ENCODE measurements at regions not wholly inside any gene's neighbourhood (a gene's known extent, or its start where the extent isn't known, plus 50 kb on each side); places are given as distances from the start of the nearest gene placed in this dataset.

DNA sequence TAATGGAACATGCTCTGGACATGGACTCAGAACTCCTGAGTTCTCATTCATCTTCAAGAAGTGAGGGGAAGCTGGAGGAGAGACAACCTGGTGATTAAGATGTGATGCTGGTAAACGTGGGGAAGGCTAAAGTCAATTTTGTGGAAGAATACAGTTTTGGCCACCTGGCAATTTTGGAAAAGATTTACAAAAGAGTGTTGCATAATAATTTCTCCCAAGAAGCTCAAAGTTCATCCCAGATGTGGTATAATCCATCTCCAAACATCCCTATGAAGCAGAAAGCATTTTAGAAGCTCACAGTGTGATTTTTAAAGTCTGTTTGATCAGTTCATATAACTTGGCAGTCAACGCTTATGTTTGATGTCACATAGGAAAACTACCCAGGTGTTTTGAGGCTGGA is 208.7 kb downstream of the LMX1A start:
- no peaks in the 10 kb centered on the region for H3K4me1 ChIP-seq (ENCODE audit: insufficient read depth, low read length)
- no peak overlapping the region for H3K9ac ChIP-seq (ENCODE audit: low read depth, low read length)
- no peaks in the 10 kb centered on the region for H3K36me3 ChIP-seq (ENCODE audit: insufficient read depth, low read length)
- H3K9me3 ChIP-seq (ENCODE audit: control insufficient read depth, insufficient read depth, low read length): no peaks in the 10 kb centered on the region

DNA sequence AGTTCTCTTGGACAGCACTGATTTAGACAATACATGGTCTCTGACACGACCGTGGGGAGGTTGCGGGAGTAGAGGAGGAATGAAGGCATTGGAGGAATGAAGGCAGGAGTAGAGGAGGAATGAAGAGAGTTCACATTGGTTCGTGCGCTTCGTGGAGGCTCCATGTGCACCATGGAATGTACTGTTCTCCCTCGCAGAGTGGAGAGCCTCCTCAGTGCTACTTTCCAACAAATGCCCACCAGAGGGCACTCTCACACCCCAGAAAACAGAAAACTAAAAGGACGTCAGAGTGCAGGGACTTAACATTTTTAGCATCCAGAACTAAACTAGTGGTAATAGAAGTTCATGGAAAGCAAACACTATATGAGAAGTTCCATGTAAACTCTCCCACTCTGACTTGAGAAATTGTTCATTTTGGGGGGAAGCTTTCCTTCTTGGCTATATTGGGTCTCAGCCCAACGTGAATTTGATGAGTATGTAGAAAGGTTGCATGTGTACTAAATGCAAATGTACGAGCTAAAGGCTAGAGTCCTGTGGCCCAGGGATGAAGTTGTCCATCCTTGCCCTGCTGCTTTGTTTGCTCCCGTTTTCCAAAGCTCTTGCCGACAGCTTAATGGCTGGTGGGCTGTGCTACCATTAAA is 211.6 kb downstream of the LMX1A start:
- Histone ChIP-seq H3K9me3 (ENCODE audit: control insufficient read depth, insufficient read depth, low read length) (no peaks in the 10 kb centered on the region), H3K9ac (ENCODE audit: low read depth, low read length) (no peak overlapping the region), H3K4me1 (ENCODE audit: insufficient read depth, low read length) (no peaks in the 10 kb centered on the region), H3K36me3 (ENCODE audit: insufficient read depth, low read length) (no peaks in the 10 kb centered on the region)

DNA sequence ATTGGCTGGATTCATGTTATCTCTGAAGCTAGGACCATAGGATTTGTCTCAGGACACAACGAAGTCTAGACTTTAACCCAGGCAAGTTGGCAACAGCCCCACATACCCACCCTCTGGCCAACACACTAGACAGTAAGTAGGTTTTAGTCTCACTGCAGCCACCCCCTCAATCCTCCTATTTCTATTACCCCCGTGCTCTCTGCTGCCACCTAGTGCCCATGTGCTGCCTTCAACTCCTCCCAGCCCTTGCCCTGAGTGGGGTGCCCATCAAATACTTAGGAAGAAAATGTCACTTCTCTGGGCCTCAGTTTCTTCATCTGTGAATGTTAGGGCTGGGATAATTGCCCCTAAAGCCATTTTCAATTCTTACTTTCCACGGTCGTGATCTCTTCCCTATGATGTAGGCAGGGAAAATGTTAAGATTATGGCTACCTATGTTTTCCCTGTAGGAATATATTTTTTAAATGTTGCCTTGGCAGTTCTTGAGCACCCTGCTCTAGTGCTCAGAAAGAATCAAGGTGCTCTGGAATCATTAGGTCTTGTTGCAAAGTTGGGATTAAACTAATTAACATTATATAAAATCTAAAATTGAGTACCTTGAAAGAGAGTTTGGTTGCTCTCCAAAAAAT is 213.0 kb downstream of the LMX1A start:
- Histone ChIP-seq H3K9me3 (ENCODE audit: control insufficient read depth, insufficient read depth, low read length) (no peaks in the 10 kb centered on the region), H3K4me1 (ENCODE audit: insufficient read depth, low read length) (no peaks in the 10 kb centered on the region), H3K36me3 (ENCODE audit: insufficient read depth, low read length) (no peaks in the 10 kb centered on the region), H3K9ac (ENCODE audit: low read depth, low read length) (no peak overlapping the region)

- Histone ChIP-seq H3K4me1 (ENCODE audit: insufficient read depth, low read length) (no peaks in the 10 kb centered on the region), H3K9me3 (ENCODE audit: control insufficient read depth, insufficient read depth, low read length) (no peaks in the 10 kb centered on the region), H3K36me3 (ENCODE audit: insufficient read depth, low read length) (no peaks in the 10 kb centered on the region), H3K9ac (ENCODE audit: low read depth, low read length) (no peak overlapping the region)
Observed at GRCh38 chr1:165138960-165139359, 217.6 kb downstream of the LMX1A start.

DNA sequence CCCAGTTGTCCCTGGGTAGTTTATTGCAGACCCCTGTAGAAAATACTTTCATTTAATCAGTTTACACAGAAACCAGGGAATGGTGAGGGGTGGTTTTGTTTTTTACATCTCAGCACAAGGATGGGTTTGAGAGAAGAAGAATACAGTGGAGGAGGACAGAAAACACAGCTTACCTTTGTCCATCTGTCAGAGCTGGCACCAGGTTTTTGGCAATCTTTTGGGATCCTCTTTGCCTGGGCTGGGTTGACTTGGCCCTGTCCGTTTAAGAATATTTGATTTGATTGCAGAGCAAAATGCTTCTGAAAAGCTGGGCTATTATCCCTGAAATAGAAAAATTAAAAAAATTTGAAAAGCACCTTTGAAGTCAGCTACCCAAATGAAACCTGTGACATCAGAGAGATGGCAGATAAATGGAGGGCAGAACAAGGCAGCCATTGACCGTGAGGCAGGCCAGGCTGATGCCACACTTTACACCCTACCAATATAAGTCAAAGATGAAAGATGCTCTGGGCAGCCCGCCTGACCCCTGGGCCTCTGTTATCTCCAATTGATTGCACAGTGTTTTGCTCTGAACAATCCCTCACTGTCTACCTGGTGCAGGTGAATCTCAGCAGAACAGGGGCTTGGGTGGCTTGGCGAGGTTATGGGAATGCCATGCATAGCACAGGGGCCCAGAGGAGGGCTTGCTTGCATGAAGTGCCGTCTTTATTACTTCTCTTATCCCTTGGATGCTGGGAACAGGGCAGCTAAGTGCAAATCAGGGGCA is 218.8 kb downstream of the LMX1A start:
- Histone ChIP-seq H3K9ac (ENCODE audit: low read depth, low read length) (no peak overlapping the region), H3K4me1 (ENCODE audit: insufficient read depth, low read length) (no peaks in the 10 kb centered on the region), H3K9me3 (ENCODE audit: control insufficient read depth, insufficient read depth, low read length) (no peaks in the 10 kb centered on the region), H3K36me3 (ENCODE audit: insufficient read depth, low read length) (no peaks in the 10 kb centered on the region)

DNA sequence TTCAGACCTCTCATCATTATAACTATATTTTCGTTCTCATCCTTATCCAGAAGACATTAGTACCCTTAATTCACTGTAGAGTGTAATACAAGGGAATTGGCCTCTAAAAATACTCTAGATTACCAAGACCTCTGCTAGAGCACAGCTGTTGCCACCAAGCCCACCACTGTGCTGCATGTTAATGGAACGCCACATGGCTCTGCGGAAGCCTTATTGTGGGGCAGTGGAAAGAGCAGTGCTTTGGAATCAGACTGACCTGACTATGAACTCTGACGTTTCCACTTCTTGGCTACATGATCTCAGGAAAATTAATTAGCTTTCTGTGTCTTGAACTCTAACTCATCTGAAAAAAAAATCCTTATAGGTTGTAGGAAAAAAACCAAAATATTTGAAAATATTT is 222.1 kb downstream of the LMX1A start:
- no peaks in the 10 kb centered on the region for H3K36me3 ChIP-seq (ENCODE audit: insufficient read depth, low read length)

GRCh38 chr1:165129568-165130164 is 226.8 kb downstream of the LMX1A start:
- Histone ChIP-seq H3K9me3 (ENCODE audit: control insufficient read depth, insufficient read depth, low read length) (no peaks in the 10 kb centered on the region), H3K36me3 (ENCODE audit: insufficient read depth, low read length) (no peaks in the 10 kb centered on the region), H3K4me1 (ENCODE audit: insufficient read depth, low read length) (no peaks in the 10 kb centered on the region), H3K9ac (ENCODE audit: low read depth, low read length) (no peak overlapping the region)

More for the DNA sequence above, 222.1 kb downstream of the LMX1A start:
- no peak overlapping the region for H3K9ac ChIP-seq (ENCODE audit: low read depth, low read length)
- no peaks in the 10 kb centered on the region for H3K4me1 ChIP-seq (ENCODE audit: insufficient read depth, low read length)
- H3K9me3 ChIP-seq (ENCODE audit: control insufficient read depth, insufficient read depth, low read length): no peaks in the 10 kb centered on the region

DNA sequence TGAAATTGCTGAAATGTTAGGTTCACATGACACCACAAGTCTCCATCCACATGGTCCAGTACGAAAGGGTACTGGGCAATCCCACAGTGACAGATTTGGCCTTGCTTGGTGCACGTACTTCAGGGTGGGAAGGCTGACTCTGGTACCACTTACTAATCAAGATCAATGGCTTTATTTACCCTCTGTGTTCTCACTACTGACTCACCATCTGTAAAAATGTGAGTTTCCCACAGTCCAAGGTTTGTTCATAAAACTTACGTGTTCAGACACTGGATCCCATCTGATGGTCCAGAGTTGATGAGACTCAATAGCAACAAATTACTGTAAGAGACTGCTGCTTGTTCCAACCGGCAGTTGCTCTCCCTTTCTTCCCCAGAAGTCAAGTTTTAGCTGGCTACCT is 231.7 kb downstream of the LMX1A start:
- Histone ChIP-seq H3K36me3 (ENCODE audit: insufficient read depth, low read length) (no peaks in the 10 kb centered on the region), H3K9ac (ENCODE audit: low read depth, low read length) (no peak overlapping the region), H3K9me3 (ENCODE audit: control insufficient read depth, insufficient read depth, low read length) (no peaks in the 10 kb centered on the region), H3K4me1 (ENCODE audit: insufficient read depth, low read length) (no peaks in the 10 kb centered on the region)

DNA sequence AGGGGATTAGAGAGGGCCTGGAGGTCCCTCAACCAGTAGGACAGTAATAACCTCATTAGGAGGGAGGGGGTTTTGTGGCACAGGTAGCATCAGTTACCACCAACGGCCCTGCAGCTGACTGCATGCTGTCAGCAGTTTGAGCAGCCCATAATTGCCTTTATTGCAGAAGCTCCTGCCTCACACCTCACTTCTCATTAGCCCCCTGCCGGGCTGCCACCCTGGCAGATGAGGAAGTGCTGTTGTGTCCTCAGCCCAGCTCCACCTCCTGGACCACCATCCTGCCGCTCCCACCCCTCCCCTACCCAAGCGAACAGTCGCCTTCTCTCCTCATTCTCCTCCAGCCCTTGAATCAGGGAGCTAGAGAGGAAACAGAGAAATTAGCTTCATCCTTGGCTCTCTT is 237.4 kb downstream of the LMX1A start:
- H3K36me3 ChIP-seq (ENCODE audit: insufficient read depth, low read length): no peaks in the 10 kb centered on the region
- H3K9me3 ChIP-seq (ENCODE audit: control insufficient read depth, insufficient read depth, low read length): no peaks in the 10 kb centered on the region
- no peaks in the 10 kb centered on the region; the same call in 1 of the 2 replicates for H3K4me1 ChIP-seq (ENCODE audit: insufficient read depth, low read length)
- H3K9ac ChIP-seq (ENCODE audit: low read depth, low read length): no peak overlapping the region

GRCh38 chr1:165117482-165117881 is 239.0 kb downstream of the LMX1A start:
- Histone ChIP-seq H3K9ac (ENCODE audit: low read depth, low read length) (no peak overlapping the region; the same call in 1 of the 2 replicates), H3K9me3 (ENCODE audit: control insufficient read depth, insufficient read depth, low read length) (no peaks in the 10 kb centered on the region), H3K4me1 (ENCODE audit: insufficient read depth, low read length) (no peaks in the 10 kb centered on the region; the same call in 1 of the 2 replicates), H3K36me3 (ENCODE audit: insufficient read depth, low read length) (no peaks in the 10 kb centered on the region)

DNA sequence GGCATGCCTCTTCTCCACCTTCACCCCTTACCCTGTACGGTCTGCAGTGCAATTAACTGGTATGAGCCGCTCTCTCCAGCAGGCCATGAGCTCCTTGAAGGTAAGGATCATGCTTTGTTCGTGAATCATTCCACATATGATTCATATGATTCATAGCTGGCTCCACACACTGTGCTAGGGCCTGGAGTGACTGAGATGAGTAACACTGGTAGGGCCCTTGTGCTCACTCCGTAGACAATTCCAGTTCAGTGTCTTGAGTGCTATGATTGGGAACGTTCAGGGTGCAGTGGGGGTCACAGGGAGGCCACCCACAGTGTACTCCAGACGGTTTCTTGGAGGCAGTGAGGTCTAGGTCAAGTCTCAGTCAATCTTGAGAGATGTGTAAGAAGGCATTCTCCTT is 239.8 kb downstream of the LMX1A start:
- Histone ChIP-seq H3K9me3 (ENCODE audit: control insufficient read depth, insufficient read depth, low read length) (no peaks in the 10 kb centered on the region), H3K36me3 (ENCODE audit: insufficient read depth, low read length) (no peaks in the 10 kb centered on the region), H3K4me1 (ENCODE audit: insufficient read depth, low read length) (no peaks in the 10 kb centered on the region; the same call in 1 of the 2 replicates), H3K9ac (ENCODE audit: low read depth, low read length) (no peak overlapping the region)

GRCh38 chr1:165116171-165116570 is 240.3 kb downstream of the LMX1A start:
- H3K9ac ChIP-seq (ENCODE audit: low read depth, low read length): no peak overlapping the region
- H3K36me3 ChIP-seq (ENCODE audit: insufficient read depth, low read length): no peaks in the 10 kb centered on the region
- no peaks in the 10 kb centered on the region for H3K9me3 ChIP-seq (ENCODE audit: control insufficient read depth, insufficient read depth, low read length)
- H3K4me1 ChIP-seq (ENCODE audit: insufficient read depth, low read length): no peaks in the 10 kb centered on the region; the same call in 1 of the 2 replicates

- no peak overlapping the region for H3K9ac ChIP-seq (ENCODE audit: low read depth, low read length)
- no peaks in the 10 kb centered on the region; the same call in 1 of the 2 replicates for H3K4me1 ChIP-seq (ENCODE audit: insufficient read depth, low read length)
- no peaks in the 10 kb centered on the region for H3K36me3 ChIP-seq (ENCODE audit: insufficient read depth, low read length)
- no peaks in the 10 kb centered on the region for H3K9me3 ChIP-seq (ENCODE audit: control insufficient read depth, insufficient read depth, low read length)
Observed at GRCh38 chr1:165114889-165115285, 241.6 kb downstream of the LMX1A start.

- no peaks in the 10 kb centered on the region for H3K36me3 ChIP-seq (ENCODE audit: insufficient read depth, low read length)
- no peak overlapping the region for H3K9ac ChIP-seq (ENCODE audit: low read depth, low read length)
- H3K9me3 ChIP-seq (ENCODE audit: control insufficient read depth, insufficient read depth, low read length): no peaks in the 10 kb centered on the region
- H3K4me1 ChIP-seq (ENCODE audit: insufficient read depth, low read length): no peaks in the 10 kb centered on the region; the same call in 1 of the 2 replicates
Observed at GRCh38 chr1:165114022-165114888, 242.3 kb downstream of the LMX1A start.
